ENCODE measurements at regions not wholly inside any gene's neighbourhood (a gene's known extent, or its start where the extent isn't known, plus 50 kb on each side); places are given as distances from the start of the nearest gene placed in this dataset.

DNA sequence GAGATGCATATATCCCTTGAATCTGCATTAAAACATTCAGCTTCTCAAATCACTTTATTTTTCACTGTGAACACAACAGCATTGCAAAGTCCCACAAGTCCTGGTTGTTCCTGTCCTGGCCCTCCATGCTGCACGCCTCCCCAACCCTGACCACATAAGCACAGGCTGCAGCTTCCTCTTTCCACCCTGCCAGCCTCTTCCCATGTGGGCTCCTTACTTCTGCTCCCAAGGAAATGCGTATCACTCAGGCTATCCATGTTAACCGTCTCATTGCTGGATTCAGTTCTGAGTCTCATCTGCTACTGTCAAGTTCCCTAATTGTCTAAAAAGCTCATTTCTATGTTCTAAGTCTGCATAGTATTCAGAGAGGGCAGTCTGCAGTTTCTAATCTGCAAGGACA lies 89.7 kb upstream of the ZPBP start:
- WGBS (ENCODE audit: low lambda C conversion rate, missing lambda C conversion rate) = 59% methylated on average over 3 of the region's 3 CpGs
- DNase-seq (ENCODE audit: low spot score) = no peak
- Histone ChIP-seq H2AFZ (no peak overlapping the region), H3K4me1 (ENCODE audit: insufficient read depth) (no peaks in the 10 kb centered on the region), H3K36me3 (replicated peaks; ENCODE audit: insufficient read depth, low read depth) (no peaks in the 10 kb centered on the region), H3K9me2 (replicated peaks; ENCODE audit: insufficient read depth) (no peaks in the 10 kb centered on the region), H3K4me3 (no peak overlapping the region), H3K79me2 (no peaks in the 10 kb centered on the region), H3K27me3 (no peaks in the 10 kb centered on the region), H3K4me2 (no peak overlapping the region), H3K9me3 (ENCODE audit: low read depth) (no peaks in the 10 kb centered on the region), H4K20me1 (ENCODE audit: insufficient read depth, poor library complexity, severe bottlenecking) (no peaks in the 10 kb centered on the region), H3K27ac (no peak overlapping the region)
- no peak for TF ChIP-seq EZH2phosphoT487 (IDR thresholded peaks at IDR 0.05; ENCODE audit: low read depth, severe bottlenecking, unreplicated experiment)
- TF ChIP-seq EZH2 (IDR thresholded peaks at IDR 0.05; ENCODE audit: borderline replicate concordance) = no peak
- TF ChIP-seq, protein P1, sequence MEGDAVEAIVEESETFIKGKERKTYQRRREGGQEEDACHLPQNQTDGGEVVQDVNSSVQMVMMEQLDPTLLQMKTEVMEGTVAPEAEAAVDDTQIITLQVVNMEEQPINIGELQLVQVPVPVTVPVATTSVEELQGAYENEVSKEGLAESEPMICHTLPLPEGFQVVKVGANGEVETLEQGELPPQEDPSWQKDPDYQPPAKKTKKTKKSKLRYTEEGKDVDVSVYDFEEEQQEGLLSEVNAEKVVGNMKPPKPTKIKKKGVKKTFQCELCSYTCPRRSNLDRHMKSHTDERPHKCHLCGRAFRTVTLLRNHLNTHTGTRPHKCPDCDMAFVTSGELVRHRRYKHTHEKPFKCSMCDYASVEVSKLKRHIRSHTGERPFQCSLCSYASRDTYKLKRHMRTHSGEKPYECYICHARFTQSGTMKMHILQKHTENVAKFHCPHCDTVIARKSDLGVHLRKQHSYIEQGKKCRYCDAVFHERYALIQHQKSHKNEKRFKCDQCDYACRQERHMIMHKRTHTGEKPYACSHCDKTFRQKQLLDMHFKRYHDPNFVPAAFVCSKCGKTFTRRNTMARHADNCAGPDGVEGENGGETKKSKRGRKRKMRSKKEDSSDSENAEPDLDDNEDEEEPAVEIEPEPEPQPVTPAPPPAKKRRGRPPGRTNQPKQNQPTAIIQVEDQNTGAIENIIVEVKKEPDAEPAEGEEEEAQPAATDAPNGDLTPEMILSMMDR (IDR thresholded peaks at IDR 0.05; ENCODE audit: poor library complexity) = no peak

DNA sequence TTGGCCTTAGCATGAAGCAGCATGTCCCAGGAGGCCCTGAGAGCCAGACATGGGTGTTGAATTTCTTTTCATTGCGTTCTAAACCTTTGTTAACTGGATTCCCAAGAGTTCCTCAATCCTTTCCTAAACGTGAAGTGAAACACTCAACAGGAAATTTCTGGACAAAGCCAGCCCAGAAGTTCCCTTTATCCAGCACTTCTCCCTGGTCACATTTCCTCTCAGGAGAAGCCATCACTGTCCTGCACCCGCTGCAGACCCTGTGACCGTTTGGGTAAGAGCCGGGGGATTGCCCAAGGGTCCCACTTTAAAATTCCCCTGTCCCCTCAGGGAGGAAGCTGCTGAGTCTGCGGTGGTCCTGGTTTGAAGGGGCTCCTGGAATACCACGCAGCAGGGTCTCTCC lies 88.0 kb upstream of the ZPBP start:
- Histone ChIP-seq H3K36me3 (replicated peaks; ENCODE audit: insufficient read depth, low read depth) (no peaks in the 10 kb centered on the region), H3K4me1 (ENCODE audit: insufficient read depth) (no peaks in the 10 kb centered on the region), H3K79me2 (no peaks in the 10 kb centered on the region), H3K4me2 (no peak overlapping the region), H3K27me3 (no peaks in the 10 kb centered on the region), H3K9me3 (ENCODE audit: low read depth) (no peaks in the 10 kb centered on the region), H3K27ac (no peak overlapping the region), H2AFZ (no peak overlapping the region), H3K9me2 (replicated peaks; ENCODE audit: insufficient read depth) (no peaks in the 10 kb centered on the region), H3K4me3 (no peak overlapping the region), H4K20me1 (ENCODE audit: insufficient read depth, poor library complexity, severe bottlenecking) (no peaks in the 10 kb centered on the region)
- TF ChIP-seq, protein P1 (IDR thresholded peaks at IDR 0.05; ENCODE audit: poor library complexity) = no peak
- TF ChIP-seq EZH2phosphoT487 (IDR thresholded peaks at IDR 0.05; ENCODE audit: low read depth, severe bottlenecking, unreplicated experiment) = no peak
- no peak for TF ChIP-seq EZH2 (IDR thresholded peaks at IDR 0.05; ENCODE audit: borderline replicate concordance)
- 83% methylated on average over 7 of the region's 7 CpGs for WGBS (ENCODE audit: low lambda C conversion rate, missing lambda C conversion rate)
- no peak for DNase-seq (ENCODE audit: low spot score)

DNA sequence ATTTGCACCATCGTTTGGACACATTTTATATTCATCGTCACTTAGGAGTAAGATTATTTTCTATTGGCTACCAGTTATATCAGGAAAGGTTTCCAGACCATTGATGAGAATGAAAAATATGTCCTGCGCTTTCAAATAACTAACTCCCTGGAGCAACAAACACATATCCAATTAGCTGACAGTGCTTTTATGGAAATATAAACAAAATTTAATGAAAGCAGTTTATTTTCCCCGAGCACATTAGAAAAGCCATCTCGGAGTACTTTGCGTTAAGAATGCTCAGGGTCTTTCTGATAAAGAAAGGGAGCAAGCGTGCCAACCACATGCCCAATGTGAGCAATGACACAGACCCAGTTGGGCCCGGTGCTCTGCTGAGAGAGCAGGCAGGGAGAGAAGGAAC lies 85.1 kb upstream of the ZPBP start:
- 90% methylated on average over 8 of the region's 8 CpGs for whole genome bisulfite sequencing (ENCODE audit: low lambda C conversion rate, missing lambda C conversion rate)
- no peaks in the 10 kb centered on the region for H3K4me1 ChIP-seq (ENCODE audit: insufficient read depth)
- H3K9me2 ChIP-seq (replicated peaks; ENCODE audit: insufficient read depth) = no peaks in the 10 kb centered on the region
- H3K4me2 ChIP-seq = no peak overlapping the region
- no peak overlapping the region for H3K27ac ChIP-seq
- H3K4me3 ChIP-seq = no peak overlapping the region
- no peaks in the 10 kb centered on the region for H3K27me3 ChIP-seq
- H2AFZ ChIP-seq = no peak overlapping the region
- H3K36me3 ChIP-seq (replicated peaks; ENCODE audit: insufficient read depth, low read depth) = no peaks in the 10 kb centered on the region
- TF ChIP-seq, protein P1 (IDR thresholded peaks at IDR 0.05; ENCODE audit: poor library complexity) = no peak
- TF ChIP-seq EZH2phosphoT487 (IDR thresholded peaks at IDR 0.05; ENCODE audit: low read depth, severe bottlenecking, unreplicated experiment) (no peak), EZH2 (IDR thresholded peaks at IDR 0.05; ENCODE audit: borderline replicate concordance) (no peak)
- no peak for DNase-seq (ENCODE audit: low spot score)
- no peaks in the 10 kb centered on the region for H3K9me3 ChIP-seq (ENCODE audit: low read depth)
- no peaks in the 10 kb centered on the region for H4K20me1 ChIP-seq (ENCODE audit: insufficient read depth, poor library complexity, severe bottlenecking)
- H3K79me2 ChIP-seq = no peaks in the 10 kb centered on the region

DNA sequence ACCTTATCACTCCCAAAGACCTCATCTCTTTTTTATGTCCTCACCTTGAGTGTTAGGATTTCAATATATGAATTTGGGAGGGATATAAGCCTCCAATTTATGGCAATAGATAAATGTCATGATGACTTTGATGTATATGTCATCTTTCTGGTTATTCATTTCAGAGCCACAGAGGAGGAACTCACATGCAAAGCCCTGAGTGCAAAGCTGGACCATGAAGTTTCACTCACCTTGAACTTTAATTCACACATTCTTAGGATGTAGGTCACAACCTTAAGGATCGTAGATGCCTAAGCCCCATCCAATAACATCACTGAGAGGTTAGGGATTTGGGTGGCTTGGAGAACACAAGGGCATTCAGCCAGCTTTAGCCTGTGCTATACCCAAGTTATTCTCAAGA lies 81.9 kb upstream of the ZPBP start:
- no peak for DNase-seq (ENCODE audit: low spot score)
- H4K20me1 ChIP-seq (ENCODE audit: insufficient read depth, poor library complexity, severe bottlenecking) = no peaks in the 10 kb centered on the region
- no peaks in the 10 kb centered on the region for H3K9me3 ChIP-seq (ENCODE audit: low read depth)
- no peak overlapping the region for H3K4me3 ChIP-seq
- no peaks in the 10 kb centered on the region for H3K79me2 ChIP-seq
- WGBS (ENCODE audit: low lambda C conversion rate, missing lambda C conversion rate) = 95% methylated on average over 1 of the region's 1 CpG
- no peaks in the 10 kb centered on the region for H3K36me3 ChIP-seq (replicated peaks; ENCODE audit: insufficient read depth, low read depth)
- H3K4me2 ChIP-seq = no peak overlapping the region
- peaks cover 3% of the 10 kb centered on the region for H3K27me3 ChIP-seq
- H2AFZ ChIP-seq = no peak overlapping the region
- no peak overlapping the region for H3K27ac ChIP-seq
- no peaks in the 10 kb centered on the region for H3K9me2 ChIP-seq (replicated peaks; ENCODE audit: insufficient read depth)
- no peaks in the 10 kb centered on the region for H3K4me1 ChIP-seq (ENCODE audit: insufficient read depth)
- TF ChIP-seq EZH2phosphoT487 (IDR thresholded peaks at IDR 0.05; ENCODE audit: low read depth, severe bottlenecking, unreplicated experiment) (no peak), EZH2 (IDR thresholded peaks at IDR 0.05; ENCODE audit: borderline replicate concordance) (no peak)
- TF ChIP-seq, protein P1 (IDR thresholded peaks at IDR 0.05; ENCODE audit: poor library complexity) = no peak

Measured in hepatocyte (in vitro differentiated cells).